DMS114 treated with DMSO at 0.1 percent for 48 hours (cell line): ENCODE measurements at regions not wholly inside any gene's neighbourhood (a gene's known extent, or its start where the extent isn't known, plus 50 kb on each side); places are given as distances from the start of the nearest gene placed in this dataset.

Source experiments
- DNase-seq: peaks from one replicate; lab custom pipeline; 2025; ENCODE audit not compliant: unreplicated experiment; lab: John Stamatoyannopoulos, UW

DNA sequence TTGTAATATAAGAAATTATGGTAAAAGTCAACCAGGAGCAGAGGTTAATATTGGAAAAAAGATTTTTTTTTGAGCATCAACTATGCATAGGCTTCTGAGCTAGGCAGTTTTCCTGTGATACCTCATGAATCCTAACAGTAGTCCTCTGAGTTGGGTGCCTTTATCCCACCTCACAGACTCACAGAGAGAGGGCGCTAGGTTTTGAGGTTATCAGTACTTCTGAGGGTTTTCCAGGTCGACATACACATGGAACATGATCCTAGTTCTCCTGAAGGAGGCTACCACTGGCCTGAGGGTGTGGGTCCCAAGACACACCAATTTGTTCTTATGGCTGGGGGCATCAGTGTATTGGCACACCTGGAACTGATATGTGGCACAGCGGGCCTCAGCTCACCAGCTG, 358.8 kb upstream of the JAG1 start:
- no peak for DNase-seq

DNA sequence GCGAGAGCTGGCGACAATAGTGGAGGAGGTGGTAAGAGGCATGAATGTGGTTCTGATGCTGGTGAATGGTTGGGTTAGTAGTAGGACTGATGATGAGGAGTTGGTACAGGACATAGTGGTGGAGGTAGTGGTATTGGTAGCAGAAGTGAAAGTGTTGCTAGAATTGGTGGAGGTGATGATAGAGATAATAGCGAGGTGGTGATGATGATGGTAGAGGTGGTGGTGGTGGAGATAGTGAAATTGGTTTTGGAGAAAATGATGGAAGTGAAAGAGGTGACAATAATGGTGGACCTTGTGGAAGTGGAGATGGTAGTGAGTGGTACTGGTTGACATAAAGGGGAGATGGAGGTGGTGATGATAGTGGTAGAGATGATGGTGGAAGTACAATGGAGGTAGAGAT, 360.2 kb upstream of the JAG1 start:
- DNase-seq: no peak

DNA sequence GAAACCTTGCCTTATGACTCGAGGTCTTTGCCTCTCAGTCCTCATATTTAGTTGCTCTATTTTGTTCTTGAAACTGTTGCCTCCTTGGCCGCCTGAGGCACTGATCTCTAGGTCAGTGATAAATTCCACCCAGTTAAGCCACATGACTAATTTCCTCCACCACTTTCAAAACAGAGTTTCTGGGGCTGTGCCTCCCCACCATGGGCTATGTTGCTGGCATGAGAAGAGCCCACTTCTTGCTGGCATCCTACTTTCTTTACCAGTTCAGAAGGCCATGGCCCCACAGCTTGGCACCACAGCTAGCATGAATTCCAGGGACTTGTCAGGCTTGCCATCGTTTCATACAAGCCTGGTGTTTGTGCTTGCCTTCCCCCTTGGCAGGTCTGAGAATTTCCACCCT, 361.4 kb upstream of the JAG1 start:
- no peak for DNase-seq

DNA sequence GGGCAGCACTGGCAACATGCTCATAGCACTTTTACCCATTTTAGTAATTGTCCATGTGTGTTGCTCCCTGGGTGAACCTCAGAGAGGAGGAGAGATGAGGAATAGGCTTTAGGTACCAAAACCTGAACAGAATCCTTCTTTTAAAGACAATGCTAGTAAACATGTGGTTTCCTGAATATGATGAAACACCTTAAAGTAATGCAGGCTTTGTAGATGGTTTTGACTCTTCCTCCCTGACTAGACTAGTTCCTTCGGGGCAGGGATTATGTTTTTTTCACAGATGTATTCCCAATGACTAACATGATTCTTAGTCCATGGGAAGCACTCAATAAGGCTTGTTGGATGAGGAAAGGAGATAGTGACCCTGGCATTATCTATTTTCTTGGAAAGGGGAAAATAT, 367.6 kb upstream of the JAG1 start:
- no peak for DNase-seq

DNA sequence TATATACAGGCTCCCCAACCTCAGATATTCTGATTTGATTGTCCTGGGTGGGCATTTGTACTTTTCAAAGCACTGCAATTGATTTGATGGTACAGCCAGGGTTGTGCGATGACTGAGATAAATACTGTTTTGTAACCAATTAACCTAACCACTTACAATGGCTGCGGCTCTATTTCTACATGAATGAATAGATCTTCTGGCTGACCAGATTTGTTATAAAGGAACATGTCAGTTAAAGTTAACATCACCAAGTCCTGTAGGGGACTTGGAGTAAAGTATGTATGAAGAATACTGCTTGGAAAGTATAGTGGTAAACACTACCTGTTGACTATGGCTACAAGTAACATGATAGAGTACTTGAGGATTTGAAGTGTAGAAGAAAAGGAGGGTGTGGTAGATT, 369.2 kb upstream of the JAG1 start:
- no peak for DNase-seq

DNA sequence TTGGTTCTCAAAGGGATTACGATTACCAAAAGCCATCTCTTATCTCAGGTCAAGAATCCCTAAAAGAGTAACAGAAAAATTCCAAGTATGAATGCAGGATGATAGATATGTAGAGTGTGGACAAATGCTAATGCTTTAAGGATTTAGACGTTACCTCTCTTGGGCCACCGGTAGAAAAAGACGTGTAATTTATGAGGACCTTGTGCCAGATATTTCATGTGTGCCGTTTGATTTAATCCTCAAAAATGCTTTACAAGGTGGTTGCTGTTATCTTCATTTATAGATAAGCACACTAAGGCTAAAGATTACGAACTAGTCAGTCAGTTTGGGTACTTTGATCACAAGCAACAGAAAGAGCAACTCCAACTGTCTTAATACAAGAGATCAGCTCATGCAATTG, 370.8 kb upstream of the JAG1 start:
- no peak for DNase-seq

DNA sequence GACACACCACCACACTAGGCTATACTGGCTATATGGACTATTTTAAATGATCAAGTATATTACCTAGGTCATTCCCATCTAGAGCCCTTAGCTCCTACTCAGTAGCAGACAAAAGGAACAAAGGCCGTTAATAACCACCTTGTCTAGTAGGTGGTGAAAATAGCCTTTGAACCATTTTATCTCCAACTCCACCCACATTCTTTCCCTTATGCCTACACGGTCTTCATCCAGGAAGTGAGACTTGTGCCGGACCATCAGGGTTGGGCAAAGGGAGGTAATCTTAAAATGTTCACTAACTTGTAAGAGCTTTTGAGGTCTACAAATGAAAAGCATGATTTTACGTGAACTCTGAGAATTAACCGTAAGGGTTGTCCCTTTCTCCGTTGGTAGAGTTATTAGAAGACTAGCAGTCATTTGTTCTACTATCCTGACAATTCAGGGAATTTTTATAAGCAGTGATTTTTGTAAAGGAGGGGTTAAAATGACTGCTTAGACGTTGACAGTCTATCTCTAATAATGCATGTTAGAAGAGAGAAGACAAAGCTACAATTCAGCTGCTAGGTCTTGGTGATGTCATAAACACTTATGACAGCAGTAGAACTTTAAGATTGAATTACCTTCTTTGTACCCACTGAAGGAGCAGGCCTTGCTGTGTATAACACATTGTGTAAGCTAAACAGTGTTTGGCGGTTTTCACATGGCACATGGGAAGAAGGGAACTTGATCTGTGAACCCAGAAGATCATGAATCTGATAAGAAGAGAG, 371.8 kb upstream of the JAG1 start:
- no peak for DNase-seq

DNA sequence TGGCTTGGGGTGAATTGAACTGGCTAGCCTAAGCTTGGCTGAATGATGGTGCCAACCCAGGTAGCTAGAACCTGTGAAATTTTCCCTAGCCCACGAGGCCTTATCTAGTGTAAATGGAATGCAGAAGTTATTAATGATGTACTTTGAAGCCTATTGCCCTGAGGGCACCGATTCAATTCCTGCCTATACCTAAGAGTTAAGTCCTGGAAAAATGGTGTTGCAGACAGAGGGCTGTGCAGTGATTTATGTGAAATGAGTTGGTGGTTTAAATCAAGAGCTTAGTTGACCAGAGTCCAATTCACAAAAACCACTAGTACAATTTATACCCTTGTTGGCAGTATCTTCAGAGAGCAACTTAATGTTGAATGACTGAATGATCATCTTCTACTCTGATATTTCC, 373.8 kb upstream of the JAG1 start:
- no peak for DNase-seq

DNA sequence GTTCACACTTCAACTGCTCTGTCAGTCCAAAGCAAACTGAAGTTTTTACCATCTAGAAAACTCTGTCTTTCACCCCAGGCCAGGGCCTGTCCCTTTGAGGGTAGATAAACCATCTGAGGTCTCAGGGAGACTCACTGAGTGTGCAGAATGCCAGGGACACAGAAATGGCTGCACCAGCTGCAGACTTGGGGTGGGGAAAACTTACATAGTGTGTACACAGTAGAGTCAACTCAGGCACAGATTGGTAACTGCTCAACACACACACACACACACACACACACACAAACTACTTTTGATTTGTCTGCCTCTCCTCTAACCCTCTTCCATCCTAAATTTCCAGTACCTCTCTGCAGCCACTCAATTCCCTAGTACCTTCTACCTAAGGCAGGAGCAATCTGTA, 374.9 kb upstream of the JAG1 start:
- DNase-seq: no peak

DNA sequence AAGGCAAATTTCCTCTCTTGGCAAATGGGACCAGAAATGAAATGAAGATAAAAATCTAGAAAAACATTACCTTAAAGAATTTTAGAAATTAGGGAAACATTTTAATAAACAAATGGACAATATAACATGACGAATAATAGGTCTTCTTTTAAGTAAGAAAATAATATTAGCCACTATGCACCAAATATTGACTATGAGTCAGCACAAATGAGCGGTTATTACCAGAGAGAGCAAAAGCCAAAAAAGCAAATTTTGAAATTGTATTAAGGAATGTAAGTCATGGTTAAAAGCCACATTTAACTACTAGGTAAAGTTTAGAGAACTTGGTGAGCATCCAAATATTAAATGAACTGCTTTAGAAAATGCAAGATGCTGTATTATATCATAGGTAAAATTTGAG, 376.6 kb upstream of the JAG1 start:
- DNase-seq: no peak

DNA sequence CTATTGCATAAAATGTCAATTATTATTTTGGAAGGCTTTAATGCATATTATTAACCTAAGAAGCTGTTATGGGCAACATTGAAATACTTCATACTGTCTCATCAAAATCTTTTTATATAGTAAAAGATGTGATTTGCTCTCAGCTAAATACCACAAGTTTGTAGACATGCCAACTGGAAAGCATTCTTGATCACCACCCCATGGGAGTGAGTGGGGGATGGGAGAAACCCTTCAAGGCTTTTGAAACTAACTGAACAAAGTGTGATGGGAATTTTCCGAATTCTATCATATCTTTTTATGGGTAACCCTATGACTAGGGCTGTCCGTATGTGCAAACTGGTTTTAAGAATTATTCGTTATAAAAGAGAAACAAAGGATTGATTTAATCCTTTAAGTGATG, 377.3 kb upstream of the JAG1 start:
- DNase-seq: no peak

DNA sequence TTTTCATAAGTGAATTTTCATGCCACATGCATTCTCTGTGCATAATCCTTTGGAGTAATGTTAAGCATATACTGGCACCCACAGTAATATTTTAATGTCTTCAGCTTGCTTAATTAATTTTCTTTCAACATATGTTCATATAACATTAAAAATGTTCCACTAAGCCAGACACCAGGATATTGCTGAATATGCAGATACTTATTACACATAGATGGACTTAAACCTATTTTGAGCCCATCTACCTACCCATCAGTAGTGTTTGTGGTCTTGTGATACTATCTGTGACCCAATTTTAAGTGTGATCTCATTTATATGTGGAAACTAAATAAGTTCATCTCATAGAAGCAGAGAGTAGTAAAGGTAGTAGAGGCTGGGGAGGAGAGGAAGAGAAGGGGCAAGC, 379.5 kb upstream of the JAG1 start:
- DNase-seq: no peak

DNA sequence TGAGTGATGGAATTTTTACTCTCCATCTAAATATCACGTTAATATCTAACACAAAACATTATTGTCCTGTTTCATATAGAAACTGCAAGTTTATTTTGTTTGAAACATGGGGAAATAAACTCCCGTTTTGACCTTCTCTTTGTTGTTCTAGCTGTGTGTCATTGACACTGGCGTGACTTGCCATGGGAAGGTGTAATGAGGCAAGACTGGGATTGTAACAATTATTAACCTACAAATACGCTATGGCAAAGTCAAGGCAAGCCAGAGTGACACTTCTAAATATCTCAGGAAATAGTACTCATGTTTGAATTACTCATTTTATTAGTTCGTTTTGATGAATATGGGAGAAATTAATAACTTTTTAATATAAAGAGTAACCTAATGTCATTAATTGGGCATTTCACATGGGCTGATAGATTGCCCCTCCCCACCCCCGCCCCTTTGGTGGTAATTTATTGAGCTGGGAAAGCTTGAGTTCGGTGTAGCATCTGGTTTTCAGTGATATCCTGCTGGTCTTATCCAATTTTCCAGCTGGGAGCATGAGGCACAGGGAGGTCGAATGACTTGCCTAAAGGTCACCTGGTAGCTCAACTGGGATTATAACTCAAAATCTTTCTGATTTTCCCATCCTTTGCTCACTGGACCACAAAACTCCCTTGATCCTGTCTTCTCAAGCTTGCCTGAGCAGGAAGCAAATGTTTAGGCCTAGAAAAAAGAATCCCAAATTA, 380.6 kb upstream of the JAG1 start:
- no peak for DNase-seq

DNA sequence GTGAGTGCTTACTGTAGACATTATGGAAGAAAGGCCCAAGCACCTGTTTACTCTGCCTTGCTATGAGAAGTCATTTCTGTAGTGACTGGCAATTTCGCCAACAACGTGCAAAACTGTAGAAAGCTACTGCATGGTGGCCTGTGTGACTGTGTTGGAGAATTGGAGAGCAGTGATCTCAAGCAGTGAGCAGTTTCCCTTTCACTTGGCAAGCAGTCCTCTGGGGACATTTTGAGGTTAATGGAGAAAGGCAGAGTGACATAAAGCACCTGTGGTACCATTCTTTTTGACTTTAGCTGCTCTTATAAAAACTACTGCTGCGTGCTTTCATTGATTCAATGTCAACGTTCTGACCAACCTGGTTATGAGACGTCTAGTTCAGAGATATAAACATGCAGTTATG, 382.6 kb upstream of the JAG1 start:
- DNase-seq: no peak

DNA sequence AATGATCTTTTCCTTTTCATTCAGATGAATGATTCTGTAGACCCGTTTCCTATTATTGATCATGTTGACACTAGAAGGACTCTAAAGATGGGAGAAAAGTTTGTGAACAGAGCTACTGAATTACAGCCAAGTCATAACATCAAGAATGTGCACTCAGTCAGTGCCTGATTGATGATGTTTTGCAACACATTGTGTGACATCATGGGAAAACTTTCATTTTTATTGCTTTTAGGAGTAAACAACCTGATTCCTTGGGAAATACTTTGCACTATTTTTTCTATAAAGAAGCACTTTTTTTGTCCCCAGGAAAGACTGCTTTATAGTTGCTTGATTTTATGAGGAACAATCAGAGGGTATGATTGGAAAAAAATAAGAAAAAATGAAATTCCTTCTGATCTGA, 383.8 kb upstream of the JAG1 start:
- no peak for DNase-seq

DNA sequence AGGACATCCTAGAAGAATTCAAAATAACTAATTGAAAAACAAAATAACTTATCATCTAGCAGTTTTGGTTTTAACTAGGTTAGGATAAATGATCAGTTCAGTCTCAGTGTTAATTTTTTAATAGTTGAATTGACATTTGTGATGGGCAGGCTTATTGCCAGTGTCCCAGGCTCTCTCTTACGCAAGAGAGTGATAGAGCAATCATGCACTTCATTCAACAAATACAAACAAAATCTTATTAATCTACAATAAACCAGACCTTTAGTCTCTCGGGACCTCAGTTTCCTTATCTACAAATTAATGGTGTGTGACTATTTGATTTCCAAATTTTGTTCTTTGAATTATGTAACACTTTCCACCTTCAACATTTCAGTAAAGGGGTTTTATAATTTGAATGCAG, 385.9 kb upstream of the JAG1 start:
- DNase-seq: no peak

DNA sequence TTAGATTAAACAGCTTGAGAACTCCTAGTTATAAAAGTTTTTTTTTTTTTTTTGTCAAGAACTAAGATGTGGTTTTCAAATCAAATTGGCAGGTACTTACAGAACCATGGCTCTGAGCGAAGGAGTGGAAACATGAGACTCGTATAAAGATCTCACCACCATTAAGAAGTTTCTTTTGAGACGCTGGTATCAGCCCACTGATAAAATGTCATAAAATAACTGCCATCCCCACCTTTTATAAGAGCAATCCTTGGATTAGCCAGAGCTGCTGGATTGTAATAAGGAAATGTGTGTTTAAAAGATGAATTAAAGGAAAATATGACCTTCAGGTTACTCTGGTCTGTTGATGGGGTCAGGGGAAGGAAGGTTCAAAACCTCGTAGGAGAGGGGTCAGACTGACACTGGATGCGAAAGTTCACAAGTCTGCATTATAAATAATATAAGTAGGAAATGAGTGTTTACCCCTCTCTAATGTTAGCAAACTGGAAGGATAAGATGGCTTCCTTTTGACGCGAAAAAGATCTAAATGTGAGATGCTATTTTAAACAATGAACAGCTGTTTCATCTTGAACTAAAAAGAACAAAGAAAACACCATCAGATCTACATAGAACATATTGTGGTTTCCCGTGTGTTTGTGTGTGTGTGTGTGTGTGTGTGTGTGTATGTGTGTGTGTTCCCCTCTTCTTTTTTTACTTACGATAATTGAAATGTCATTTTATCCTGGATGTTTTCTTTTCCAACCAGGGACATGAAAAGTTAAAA, 386.8 kb upstream of the JAG1 start:
- DNase-seq: no peak

DNA sequence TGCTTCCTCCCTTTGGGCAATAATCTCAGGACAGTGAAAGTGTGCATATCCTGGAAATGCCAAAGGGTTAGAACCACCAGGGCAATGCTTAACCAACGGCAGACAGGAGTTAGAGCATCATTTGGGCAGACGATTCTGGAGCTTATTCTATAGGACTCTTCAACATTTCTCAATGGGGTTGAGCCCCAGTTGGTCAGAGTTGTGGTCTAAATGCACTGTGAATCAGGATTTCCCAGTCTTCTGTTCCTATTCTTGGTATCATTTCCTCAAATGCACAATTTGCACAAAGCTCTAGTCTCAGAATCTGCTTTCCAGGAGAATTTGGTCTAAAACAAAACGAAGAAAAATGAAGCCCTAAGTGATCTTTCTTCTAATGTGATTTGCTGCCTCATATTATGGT, 389.6 kb upstream of the JAG1 start:
- DNase-seq: no peak

DNA sequence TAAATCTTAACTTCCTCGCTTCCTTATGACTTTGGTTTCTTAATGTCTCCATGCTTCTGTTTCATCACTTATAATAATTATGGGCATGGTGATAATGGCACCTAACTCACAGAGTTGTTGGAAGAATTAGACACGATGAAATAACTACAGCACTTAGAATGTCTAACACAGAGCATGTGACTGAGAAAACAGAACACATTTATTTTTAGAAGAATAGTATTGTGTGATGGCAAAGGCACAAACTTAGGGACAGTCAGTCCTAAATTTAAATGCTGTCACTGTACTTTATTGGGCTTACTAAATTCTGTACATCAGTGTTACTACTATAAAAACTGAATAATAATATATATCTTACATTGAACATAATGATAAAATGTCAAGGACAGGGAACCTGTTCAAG, 391.1 kb upstream of the JAG1 start:
- no peak for DNase-seq

DNA sequence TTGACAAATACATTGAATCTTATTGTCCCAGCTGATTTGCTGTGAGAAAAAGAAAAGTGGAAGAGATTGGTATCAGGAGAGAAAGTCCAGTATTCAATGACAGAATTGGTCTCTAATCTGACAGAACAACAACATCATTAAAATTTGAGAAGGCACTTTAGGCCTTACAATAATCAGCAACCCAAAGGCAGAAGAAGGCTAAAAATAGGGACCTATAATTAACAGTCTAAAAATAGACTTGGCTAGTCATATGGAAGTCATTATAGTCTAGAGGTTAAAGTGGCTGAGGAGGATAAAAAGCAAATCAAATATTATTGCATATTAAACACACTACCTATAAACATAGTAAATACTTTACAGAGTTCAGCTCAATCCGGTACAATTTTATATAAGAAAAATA, 393.6 kb upstream of the JAG1 start:
- DNase-seq: no peak

DNA sequence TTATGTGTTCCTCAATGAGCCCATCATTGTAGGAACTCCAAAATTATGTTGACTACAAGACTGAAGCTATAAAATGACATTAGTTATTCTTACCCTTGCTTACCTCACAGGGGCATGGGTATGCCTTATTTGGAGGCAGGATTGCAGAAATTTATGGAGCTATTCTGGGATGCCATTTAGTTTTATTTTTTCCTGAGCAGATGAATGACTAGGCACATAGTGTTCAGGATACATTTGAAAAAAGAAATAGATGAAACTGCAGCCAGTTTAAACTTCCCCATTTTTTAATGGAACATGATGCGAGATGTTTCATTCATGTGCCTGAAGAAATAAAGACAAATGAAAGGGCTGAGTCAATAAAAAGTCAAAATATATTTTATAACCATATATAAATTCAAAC, 399.2 kb upstream of the JAG1 start:
- no peak for DNase-seq

DNA sequence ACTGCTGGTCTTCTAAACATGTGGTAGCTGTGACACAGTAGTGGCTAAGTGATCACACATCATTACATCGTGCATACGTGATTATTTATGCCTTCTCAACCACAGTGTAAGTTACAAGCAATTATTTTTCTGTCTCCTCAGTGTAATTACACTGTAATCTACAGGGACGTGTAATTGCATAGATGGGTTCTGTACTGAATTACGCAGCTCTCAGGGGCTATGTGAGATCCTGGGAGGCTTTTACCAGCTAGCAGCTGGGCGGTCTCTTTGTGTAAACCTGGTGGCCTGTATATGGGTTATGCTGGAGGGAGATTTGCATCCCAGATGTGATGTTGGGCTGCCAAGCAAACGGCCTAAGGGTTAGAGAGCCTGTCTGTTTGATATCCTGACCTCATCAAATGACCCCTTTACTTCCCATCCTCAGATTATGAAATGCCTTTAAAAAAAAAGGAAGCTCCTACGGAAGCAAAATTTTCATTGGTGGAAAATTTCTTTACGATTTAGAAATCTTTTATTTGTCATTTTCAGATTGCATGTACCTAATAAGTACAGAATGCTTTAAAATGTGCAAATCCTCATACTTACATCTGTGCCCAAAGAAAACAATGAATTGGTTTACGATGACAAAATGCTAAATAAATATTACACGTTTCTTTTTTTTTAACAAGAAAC, 402.8 kb upstream of the JAG1 start:
- no peak for DNase-seq
